Ovary (tissue), 7 donors: ENCODE measurements at regions not wholly inside any gene's neighbourhood (a gene's known extent, or its start where the extent isn't known, plus 50 kb on each side); places are given as distances from the start of the nearest gene placed in this dataset.

Source experiments
- DNase-seq, 5 donors: peaks; one replicate each; pipeline ENCODE4 v3.0.0-alpha.2; 2019 to 2020
- H3K27ac ChIP-seq, 2 donors: fragments of 200-600 bp; one replicate each; pipeline versions ENCODE4 v1.5.1 to v1.8.0; 2019 to 2022
- H3K27me3 ChIP-seq: fragments of 200-600 bp; one replicate; pipeline ENCODE4 v1.8.0; 2022
- H3K36me3 ChIP-seq: fragments of 200-600 bp; sonication (generic); one replicate; pipeline ENCODE4 v1.5.1; 2019
- H3K4me1 ChIP-seq: one replicate; pipeline ENCODE4 v1.8.1; 2013; ENCODE audit warnings: mild to moderate bottlenecking, moderate library complexity; ENCODE audit not compliant: insufficient read depth
- H3K4me3 ChIP-seq: fragments of 200-600 bp; sonication (generic); one replicate; pipeline ENCODE4 v1.5.1; 2017
- H3K9me3 ChIP-seq, 2 donors: fragments of 200-600 bp in 1 of 2; sonication (generic) in 1 of 2; one replicate each; pipeline versions ENCODE4 v1.5.1 to v1.8.1; 2013 to 2019; ENCODE audit warnings: mild to moderate bottlenecking in 1 of 2, moderate library complexity in 1 of 2
- CTCF ChIP-seq, 3 donors: fragments of 450-650 bp in 2 of 3; fragments of 200-600 bp in 1 of 3; IDR thresholded peaks; one replicate each; pipeline versions ENCODE4 v1.5.1 to v1.8.0; 2016 to 2022; ENCODE audit warnings: antibody characterized with exemption in 3 of 3, mild to moderate bottlenecking in 1 of 3
- EP300 ChIP-seq: sonication (generic); formaldehyde crosslinking; IDR thresholded peaks from one replicate; pipeline ENCODE4 v1.6.1; 2017; ENCODE audit warnings: antibody characterized with exemption
- POLR2A ChIP-seq: fragments of 450-650 bp; IDR thresholded peaks from one replicate; pipeline ENCODE4 v1.6.1; 2017; ENCODE audit warnings: antibody characterized with exemption, mild to moderate bottlenecking, moderate library complexity
- WGBS, 3 donors: extraction: QIAGEN DNeasy Blood & Tissue Kit in 1 of 3; methylation state at CpG; one replicate each; pipeline versions ENCODE4 v1.1.5 to v1.1.7; 2013 to 2017; 5-methylcytosine and 5-hydroxymethylcytosine counted together
- intact Hi-C, 4 donors: fragments of 100-400 bp; cut with DNase I; formaldehyde crosslinking; loops; one replicate each; pipeline versions ENCODE4 v1.11.0 to v1.15.1; 2022 to 2023
- donor health status: DM: no; HTN: no; CAD: no; lungs with moderate emphysema.
- donor health status: DM: no; HTN: no; CAD: no.
- donor health status: Bipolar disorder and iron deficiency.
- donor health status: DM: no; HTN: no; CAD: no.
- donor health status: DM: yes; HTN: yes; CAD: no.

GRCh38 chr5:61724102-61724501, 392.0 kb downstream of the ZSWIM6 start:
- Histone ChIP-seq H3K9me3 (no peaks in the 10 kb centered on the region), H3K27me3 (no peaks in the 10 kb centered on the region), H3K27ac (no peak overlapping the region), H3K36me3 (no peaks in the 10 kb centered on the region), H3K4me3 (no peak overlapping the region), H3K4me1 (no peaks in the 10 kb centered on the region)
- 64 to 93% (median 93%) methylated on average over 2 of the region's 2 CpGs for WGBS, 3 donors
- TF ChIP-seq CTCF (IDR thresholded peaks at IDR 0.05): no peak
- no peak for DNase-seq
- intact Hi-C loops: no loop called here

- Histone ChIP-seq H3K36me3 (no peaks in the 10 kb centered on the region), H3K4me1 (peaks cover 5% of the 10 kb centered on the region), H3K9me3 (no peaks in the 10 kb centered on the region), H3K27me3 (no peaks in the 10 kb centered on the region), H3K4me3 (no peak overlapping the region), H3K27ac (no peak overlapping the region)
- WGBS, 3 donors: 75 to 85% (median 84%) methylated on average over 1 of the region's 1 CpG
- DNase-seq: no peak
- TF ChIP-seq EP300 (no peak), CTCF (IDR thresholded peaks at IDR 0.05) (no peak), POLR2A (no peak)
- intact Hi-C loops: no loop called here
Measured at GRCh38 chr5:61728287-61728686, 396.2 kb downstream of the ZSWIM6 start.

GRCh38 chr5:61730866-61731265, 398.8 kb downstream of the ZSWIM6 start:
- 12 to 24% (median 21%) methylated on average over 3 of the region's 3 CpGs for WGBS, 3 donors
- no peak for DNase-seq
- intact Hi-C loops: loop anchor here in 1 of 4 donors (10.0 kb wide), 1 partner anchor 106 kb away; no protein-coding TSS in a partner anchor

GRCh38 chr5:61731267-61731945, 399.3 kb downstream of the ZSWIM6 start:
- Histone ChIP-seq H3K36me3 (no peaks in the 10 kb centered on the region), H3K27me3 (no peaks in the 10 kb centered on the region), H3K9me3 (no peaks in the 10 kb centered on the region), H3K4me1 (peaks cover 11% of the 10 kb centered on the region), H3K27ac (peak overlapping the region; percentile 2 to 84), H3K4me3 (no peak overlapping the region)
- intact Hi-C loops: loop anchor here in 1 of 4 donors (10.0 kb wide), 1 partner anchor 107 kb away; no protein-coding TSS in a partner anchor
- WGBS, 3 donors: 14 to 24% (median 14%) methylated on average over 6 of the region's 6 CpGs
- TF ChIP-seq POLR2A (no peak), CTCF (IDR thresholded peaks at IDR 0.05) (peak in 1 of 3 donors; percentile 25)
- DNase-seq: peak in 2 of 5 donors; percentile 34 to 40

More at GRCh38 chr5:61730866-61731265, 398.8 kb downstream of the ZSWIM6 start:
- Histone ChIP-seq H3K4me1 (peaks cover 11% of the 10 kb centered on the region), H3K4me3 (no peak overlapping the region), H3K9me3 (no peaks in the 10 kb centered on the region), H3K36me3 (no peaks in the 10 kb centered on the region), H3K27me3 (no peaks in the 10 kb centered on the region), H3K27ac (peak overlapping the region in 1 of 2 donors; percentile 84)
- no peak for TF ChIP-seq EP300
- no peak for TF ChIP-seq POLR2A
- no peak for TF ChIP-seq CTCF (IDR thresholded peaks at IDR 0.05)
